ENCODE measurements at regions not wholly inside any gene's neighbourhood (a gene's known extent, or its start where the extent isn't known, plus 50 kb on each side); places are given as distances from the start of the nearest gene placed in this dataset.

- DNase-seq = no peak
Observed at GRCh38 chr14:106823552-106823951, 1297.2 kb downstream of the TMEM121 start.

DNA sequence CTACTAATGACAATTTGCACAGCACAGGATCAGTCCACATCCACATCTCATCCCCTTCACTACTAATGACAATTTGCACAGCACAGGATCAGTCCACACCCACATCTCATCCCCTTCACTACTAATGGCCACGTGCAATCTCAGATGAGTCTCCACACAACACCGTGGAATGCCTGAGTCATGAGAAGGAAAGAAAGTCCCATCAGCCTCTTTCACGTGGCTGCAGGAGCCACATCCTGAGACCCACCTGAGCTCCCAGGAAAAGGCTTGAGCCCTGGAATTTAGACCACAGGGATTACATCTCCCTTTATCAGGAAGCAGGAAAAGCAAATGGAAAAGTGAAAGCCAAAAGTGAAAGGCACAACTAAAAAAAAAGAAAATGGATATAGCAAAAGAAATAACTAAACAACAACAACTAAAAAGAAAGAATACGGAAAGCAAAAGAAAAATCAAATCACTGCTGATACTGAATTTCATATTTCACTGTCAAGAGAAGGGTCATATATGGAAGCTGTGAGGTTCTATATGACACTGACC lies 1300.5 kb downstream of the TMEM121 start:
- no peak for DNase-seq

DNA sequence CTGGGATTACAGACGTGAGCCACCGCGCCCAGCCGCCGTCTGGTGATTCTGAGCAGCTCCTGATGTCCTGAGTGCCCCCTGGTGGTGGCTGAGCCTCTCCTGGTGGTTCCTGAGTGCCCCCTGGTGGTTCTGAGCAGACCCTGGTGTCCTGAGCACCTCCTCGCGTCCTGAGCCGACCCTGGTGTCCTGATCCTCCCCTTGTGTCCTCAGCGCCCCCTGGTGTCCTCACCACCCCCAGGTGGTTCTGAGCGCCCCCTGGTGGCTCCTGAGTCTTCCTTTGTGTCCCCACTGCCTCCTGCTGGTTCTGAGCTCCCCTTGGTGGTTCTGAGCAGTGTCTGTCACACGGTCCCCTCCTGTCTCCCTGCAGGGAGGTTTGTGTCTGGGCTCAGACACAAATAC lies 1304.9 kb downstream of the TMEM121 start:
- peak; percentile 27 for DNase-seq

GRCh38 chr14:106837870-106838269 lies 1311.5 kb downstream of the TMEM121 start:
- no peak for DNase-seq

DNA sequence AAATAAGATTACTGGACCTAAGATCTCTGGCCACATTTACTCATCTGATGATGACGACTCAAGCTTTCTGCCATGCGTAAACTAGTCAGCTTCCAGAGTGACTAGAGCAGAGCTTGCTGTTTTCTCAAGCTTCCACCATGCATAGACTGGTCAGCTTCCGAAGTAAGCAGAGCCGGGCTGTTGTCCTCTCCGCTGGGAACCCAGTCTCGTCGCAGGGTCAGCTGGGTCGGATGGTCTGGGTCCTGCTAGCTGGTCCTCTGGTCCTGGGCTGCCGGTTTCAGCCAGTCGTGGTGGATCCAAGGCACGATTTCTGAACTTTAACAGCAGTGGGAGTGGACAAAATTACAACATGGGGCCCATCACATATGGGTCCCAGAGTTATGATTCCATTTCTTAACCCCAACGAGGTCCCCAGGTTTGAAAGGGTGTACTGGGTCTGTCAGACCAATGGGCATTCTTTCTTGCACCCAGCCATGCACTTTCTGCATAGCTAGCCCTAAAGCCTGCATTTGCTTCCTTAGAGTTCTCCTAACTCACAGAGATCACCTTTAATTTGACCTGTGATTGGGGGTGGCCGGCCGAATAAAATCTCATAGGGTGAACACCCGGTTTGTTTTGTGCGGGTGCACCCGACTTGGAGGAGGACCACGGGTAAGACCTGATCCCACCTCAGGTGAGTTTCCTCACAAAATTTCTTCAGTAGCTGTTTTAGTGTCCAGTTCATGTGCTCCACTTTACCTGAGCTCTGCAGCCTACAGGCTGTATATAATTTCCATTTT lies 1312.8 kb downstream of the TMEM121 start:
- DNase-seq = no peak

- DNase-seq = no peak
Observed at GRCh38 chr14:106840258-106840657, 1313.9 kb downstream of the TMEM121 start.

DNA sequence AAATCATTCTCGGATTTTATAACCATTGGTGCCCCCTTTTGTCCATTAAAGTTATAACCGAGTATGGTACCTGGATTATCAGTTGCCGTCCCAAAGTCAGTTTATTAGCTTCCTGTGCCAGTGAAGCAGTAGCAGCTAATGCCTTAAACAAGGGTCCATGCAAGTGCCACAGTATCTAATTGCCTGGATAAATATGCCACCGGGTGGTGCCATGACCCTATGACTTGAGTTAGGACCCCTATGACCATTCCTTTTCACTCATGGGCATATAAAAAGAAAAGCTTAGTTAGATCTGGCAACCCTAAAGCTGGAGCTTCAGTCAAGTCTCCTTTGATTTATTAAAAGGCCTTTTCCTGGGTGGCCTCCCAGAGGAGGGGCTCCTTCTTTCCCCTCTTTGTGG lies 1314.6 kb downstream of the TMEM121 start:
- no peak for DNase-seq

- no peak for DNase-seq
Observed at GRCh38 chr14:106841701-106842100, 1315.3 kb downstream of the TMEM121 start.

GRCh38 chr14:106842687-106843086 lies 1316.3 kb downstream of the TMEM121 start:
- no peak for DNase-seq

GRCh38 chr14:106843386-106843785 lies 1317.0 kb downstream of the TMEM121 start:
- no peak for DNase-seq

DNA sequence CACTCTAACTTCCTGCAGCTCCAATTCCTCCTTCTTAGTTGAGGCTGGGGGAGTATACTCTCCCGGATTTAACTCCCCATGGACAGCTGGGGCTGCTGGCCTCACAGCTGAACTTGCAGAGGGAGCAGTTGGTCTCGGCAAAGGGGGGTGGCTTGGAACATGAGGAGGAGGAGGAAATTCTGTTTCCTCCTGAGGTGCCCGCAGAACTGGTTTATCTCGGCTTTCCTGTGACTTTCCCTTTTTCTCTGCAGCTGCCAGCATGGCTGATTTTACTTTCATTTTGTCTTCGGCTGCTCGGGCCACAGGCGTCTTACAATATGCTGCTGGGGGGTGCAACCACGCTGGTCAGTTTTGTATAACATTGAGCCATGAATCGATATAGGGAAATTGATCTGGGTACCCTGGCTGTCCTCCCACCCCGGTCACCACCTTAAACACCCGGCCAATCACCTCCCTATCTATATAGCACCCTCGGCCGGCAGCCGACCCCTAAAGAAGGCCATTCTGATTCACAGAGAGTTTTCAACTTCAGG lies 1317.6 kb downstream of the TMEM121 start:
- DNase-seq = no peak

DNA sequence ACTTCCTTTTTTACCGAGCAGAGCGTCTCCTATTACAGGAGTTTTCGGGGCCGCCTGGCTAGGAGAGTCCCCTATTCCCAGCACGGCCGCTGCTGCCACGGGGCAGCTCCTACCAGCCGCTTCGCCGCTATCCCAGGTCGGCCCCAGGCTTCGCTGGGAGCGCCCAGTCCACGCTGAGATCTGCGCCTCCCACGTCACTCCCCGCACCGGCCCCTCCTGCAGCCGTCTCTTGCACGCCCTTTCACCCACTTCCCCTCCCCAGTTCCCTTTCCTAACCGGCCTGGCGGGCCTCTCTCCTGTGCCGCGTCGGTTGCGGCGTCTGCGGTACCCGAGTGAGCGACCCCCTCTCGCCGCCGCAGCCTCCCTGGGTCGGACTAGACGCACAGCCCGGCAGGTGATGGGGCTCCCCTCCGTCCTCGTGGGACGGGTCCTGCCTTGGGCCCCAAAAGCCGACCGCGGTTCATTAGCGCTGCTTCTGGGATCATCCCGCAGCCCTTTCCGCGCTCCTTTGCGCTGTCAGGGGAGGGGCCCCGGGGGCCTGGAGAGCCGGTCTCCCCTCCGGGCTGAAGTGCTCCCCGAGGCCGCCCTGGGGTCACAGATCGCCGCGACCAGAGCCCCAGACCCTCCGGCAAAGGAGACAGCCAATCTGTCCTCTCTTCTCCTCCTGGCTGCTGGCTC lies 1318.4 kb downstream of the TMEM121 start:
- DNase-seq = no peak

GRCh38 chr14:106845286-106846087 lies 1319.1 kb downstream of the TMEM121 start:
- no peak for DNase-seq

- no peak for DNase-seq
Observed at GRCh38 chr14:106846218-106846617, 1319.8 kb downstream of the TMEM121 start.

DNA sequence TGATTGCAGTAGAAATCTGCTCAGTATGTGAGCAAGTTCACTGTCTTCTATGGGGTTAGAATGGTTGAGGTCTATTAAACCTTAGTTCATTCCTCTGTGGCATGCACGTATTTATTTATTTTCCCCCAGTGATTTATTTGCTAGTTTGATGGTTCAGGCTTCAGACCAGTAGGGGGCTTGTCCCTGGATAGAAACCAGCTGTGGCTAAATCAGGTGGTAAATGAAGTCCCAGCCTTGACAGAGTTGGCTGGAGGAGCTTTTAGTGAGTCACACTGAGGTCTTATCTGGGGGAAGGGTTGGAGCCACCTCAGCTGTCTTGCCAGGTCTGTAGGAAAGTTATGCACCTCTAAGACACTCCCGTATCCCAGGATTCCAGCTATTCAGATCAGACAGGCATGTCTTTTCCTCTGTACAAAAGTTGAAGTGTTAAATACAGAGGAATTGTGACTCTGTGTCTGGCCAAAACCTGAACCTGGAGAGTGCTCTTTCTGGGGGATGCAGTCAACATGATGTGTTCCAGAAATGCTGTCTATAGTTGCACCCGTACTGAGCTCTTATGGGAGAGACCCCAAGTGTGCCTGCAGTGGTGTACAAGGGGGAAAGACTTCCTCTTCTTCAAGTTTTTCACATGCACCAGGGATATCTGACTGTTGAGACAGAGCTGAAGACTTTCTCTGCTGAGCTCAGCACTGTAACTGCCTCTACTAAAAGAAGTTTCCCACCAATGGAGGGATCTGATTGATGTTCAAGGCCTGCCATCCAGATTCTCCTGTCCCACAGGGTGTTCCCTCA lies 1322.1 kb downstream of the TMEM121 start:
- DNase-seq = no peak

- DNase-seq = no peak
Observed at GRCh38 chr14:106850913-106851825, 1324.8 kb downstream of the TMEM121 start.

DNA sequence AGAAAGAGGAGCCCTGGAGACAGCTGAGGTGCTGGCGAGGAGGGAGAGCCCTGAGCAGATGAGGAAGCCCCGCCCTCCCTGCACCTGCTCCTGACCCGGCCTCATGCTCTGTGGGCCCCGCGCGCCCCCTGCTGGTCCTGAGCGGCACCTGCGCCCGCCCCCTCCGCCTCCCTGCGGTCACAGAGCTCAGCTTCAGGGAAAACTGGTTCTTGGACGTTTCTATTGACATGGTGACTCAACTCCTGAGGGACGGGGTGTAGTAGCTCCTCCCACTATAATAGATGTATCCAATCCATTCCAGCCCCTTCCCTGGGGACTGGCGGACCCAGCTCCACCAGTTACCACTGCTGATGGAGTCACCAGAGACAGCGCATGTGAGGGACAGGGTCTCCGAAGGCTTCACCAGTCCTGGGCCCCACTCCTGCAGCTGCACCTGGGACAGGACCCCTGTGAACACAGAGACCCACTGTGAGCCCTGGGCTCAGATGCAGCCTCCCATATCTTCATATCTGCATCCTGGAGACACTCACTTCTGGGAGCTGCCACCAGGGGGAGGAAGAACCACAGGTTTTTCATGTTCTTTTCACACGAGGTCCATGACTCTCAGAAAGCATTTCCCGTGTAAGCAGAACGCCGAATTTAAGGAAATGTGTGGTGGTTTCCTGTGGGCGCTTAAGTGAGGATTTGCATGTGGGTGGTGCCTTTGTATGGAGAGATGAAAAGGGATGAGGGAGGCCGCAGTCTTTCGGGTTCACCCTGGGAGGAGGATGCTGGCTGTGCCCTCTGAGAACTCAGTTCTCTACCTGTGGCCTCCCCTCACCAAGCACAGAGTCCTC lies 1346.4 kb downstream of the TMEM121 start:
- peak; percentile 68 for DNase-seq

DNA sequence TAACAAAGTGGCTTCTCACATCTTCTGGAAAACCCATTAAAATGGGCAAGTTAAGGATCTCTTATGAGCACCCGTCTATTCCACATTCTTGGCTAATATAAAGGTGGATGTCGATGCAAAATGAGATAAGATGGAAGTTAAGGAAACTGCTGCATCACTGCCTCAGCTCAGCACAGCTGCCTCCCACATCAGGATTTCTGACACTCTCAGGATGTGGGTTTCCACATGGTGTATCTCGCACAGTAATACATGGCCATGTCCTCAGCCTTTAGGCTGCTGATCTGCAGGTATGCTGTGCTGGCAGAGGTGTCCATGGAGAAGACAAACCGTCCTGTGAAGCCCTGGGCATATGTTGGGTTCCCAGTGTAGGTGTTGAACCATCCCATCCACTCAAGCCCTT lies 1348.0 kb downstream of the TMEM121 start:
- no peak for DNase-seq

DNA sequence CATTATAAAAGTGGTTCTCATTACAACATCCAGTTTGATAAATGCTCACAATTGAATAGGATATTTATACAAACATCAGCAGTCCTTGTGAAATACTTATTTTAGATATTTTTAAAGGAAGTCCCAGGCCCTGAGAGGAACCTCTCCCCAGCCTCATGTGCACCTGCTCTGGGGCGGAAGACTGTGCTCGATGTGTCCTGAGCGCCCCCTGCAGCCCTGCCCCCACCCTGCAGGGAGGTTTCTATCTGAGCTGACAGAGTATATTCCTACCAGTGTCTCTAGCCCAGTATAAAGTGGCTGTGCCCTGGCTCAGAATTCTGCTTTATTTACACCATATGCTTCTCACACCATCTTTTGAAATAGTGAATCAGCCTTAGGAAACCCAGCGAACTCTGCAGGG lies 1349.1 kb downstream of the TMEM121 start:
- DNase-seq = peak; percentile 8

DNA sequence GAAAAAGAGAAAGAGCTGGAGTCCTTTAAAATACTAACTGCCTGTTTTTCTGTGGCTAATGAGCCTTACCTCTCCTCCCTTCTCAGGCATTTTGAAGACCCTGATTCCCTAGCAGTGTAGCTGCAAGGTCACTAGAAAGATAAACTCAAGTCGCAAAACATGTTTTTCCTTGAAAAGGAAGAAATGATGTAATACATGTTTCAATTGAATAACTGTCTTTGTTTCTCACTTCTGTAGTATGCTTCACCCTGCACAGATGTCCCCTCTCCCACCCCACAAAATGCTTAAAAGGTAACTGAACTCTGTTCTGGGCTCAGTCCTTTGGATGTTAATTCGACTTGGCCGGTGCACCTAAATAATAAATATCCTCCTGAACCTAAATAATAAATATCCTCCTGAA lies 1350.3 kb downstream of the TMEM121 start:
- DNase-seq = no peak
